IMR-90 (cell line): ENCODE measurements at regions not wholly inside any gene's neighbourhood (a gene's known extent, or its start where the extent isn't known, plus 50 kb on each side); places are given as distances from the start of the nearest gene placed in this dataset.

Experiments used
- ATAC-seq: fragments of 200-7000 bp; cut with Tn5 transposase; 2 replicates; pipeline ENCODE4 v1.9.1; 2020; ENCODE audit warnings: low read depth, mild to moderate bottlenecking, moderate library complexity
- BruUV-seq: library from RNA; stranded (reverse); fragments of 400-500 nt; replicated peaks from 2 replicates; lab custom pipeline; 2021; lab: Mats Ljungman, UMichigan
- CTCF ChIA-PET: fragments of 300-600 bp; formaldehyde crosslinking; extraction: SDS; loops from one replicate; lab custom pipeline; 2021; ENCODE audit warnings: antibody characterized with exemption; lab: Yijun Ruan, JAX
- POLR2A ChIA-PET: fragments of 300-600 bp; sonication (Branson Sonifier 250); formaldehyde crosslinking; loops from one replicate; lab custom pipeline; 2022; ENCODE audit warnings: antibody characterized with exemption; ENCODE audit not compliant: unreplicated experiment; lab: Charles Lee
- DNase-seq: peaks from one replicate; pipeline ENCODE4 v3.0.0; 2013
- H2AFZ ChIP-seq: replicated peaks from 2 replicates; pipeline ENCODE3; 2013; ENCODE audit warnings: low read length, mild to moderate bottlenecking; ENCODE audit not compliant: poor library complexity
- H2AK5ac ChIP-seq: 2 replicates; pipeline ENCODE4 v1.6.1; 2013; ENCODE audit warnings: low read depth, low read length, inconsistent platforms
- H2AK9ac ChIP-seq: replicated peaks from 2 replicates; pipeline ENCODE3; 2013; ENCODE audit warnings: mild to moderate bottlenecking, low read depth, low read length, moderate library complexity; ENCODE audit not compliant: poor library complexity
- H2BK120ac ChIP-seq: 2 replicates; pipeline ENCODE4 v1.6.1; 2013; ENCODE audit warnings: low read depth, low read length, inconsistent platforms
- H2BK15ac ChIP-seq: 3 replicates; pipeline ENCODE4 v1.6.1; 2013; ENCODE audit warnings: low read depth, low read length, inconsistent platforms
- H2BK20ac ChIP-seq: 2 replicates; pipeline ENCODE4 v1.6.1; 2013; ENCODE audit warnings: low read depth, mild to moderate bottlenecking, inconsistent platforms, low read length, moderate library complexity
- H2BK5ac ChIP-seq: 2 replicates; pipeline ENCODE4 v1.6.1; 2013; ENCODE audit warnings: mild to moderate bottlenecking, low read depth, low read length, inconsistent platforms; ENCODE audit not compliant: poor library complexity, severe bottlenecking
- H3K14ac ChIP-seq: replicated peaks from 2 replicates; pipeline ENCODE4 v1.6.1; 2013; ENCODE audit warnings: low read depth, low read length, inconsistent platforms
- H3K18ac ChIP-seq: 2 replicates; pipeline ENCODE4 v1.6.1; 2013; ENCODE audit warnings: low read depth, low read length, control low read depth
- H3K23ac ChIP-seq: 2 replicates; pipeline ENCODE4 v1.6.1; 2013; ENCODE audit warnings: low read depth, low read length, inconsistent platforms
- H3K27ac ChIP-seq: 2 replicates; pipeline ENCODE4 v1.5.1; 2013; ENCODE audit warnings: mild to moderate bottlenecking, control low read depth, low read length; ENCODE audit not compliant: insufficient read depth
- H3K27me3 ChIP-seq: 2 replicates; pipeline ENCODE4 v1.6.1; 2013; ENCODE audit warnings: low read length; ENCODE audit not compliant: control insufficient read depth, insufficient read depth
- H3K36me3 ChIP-seq: 2 replicates; pipeline ENCODE4 v1.6.1; 2013; ENCODE audit warnings: low read length, mixed read lengths; ENCODE audit not compliant: control insufficient read depth, insufficient read depth
- H3K4ac ChIP-seq: 2 replicates; pipeline ENCODE4 v1.6.1; 2013; ENCODE audit warnings: low read depth, low read length, inconsistent platforms
- H3K4me1 ChIP-seq: 2 replicates; pipeline ENCODE4 v1.6.1; 2013; ENCODE audit warnings: low read length, mixed read lengths; ENCODE audit not compliant: control insufficient read depth, insufficient read depth
- H3K4me2 ChIP-seq: 2 replicates; pipeline ENCODE4 v1.6.1; 2013; ENCODE audit warnings: low read depth, mild to moderate bottlenecking, control low read depth, low read length, moderate library complexity
- H3K4me3 ChIP-seq: 2 replicates; pipeline ENCODE4 v1.5.1; 2013; ENCODE audit warnings: low read depth, mild to moderate bottlenecking, control low read depth, low read length, moderate library complexity; ENCODE audit not compliant: insufficient read depth
- H3K56ac ChIP-seq: 2 replicates; pipeline ENCODE4 v1.6.1; 2013; ENCODE audit warnings: low read length, inconsistent platforms; ENCODE audit not compliant: insufficient read depth; ENCODE audit errors: extremely low read depth
- H3K79me1 ChIP-seq, 2 experiments: 2 replicates each; pipeline ENCODE4 v1.6.1; 2013; ENCODE audit warnings: low read length in 2 of 2, inconsistent platforms in 1 of 2, low read depth in 1 of 2
- H3K9ac ChIP-seq: 2 replicates; pipeline ENCODE4 v1.6.1; 2013; ENCODE audit warnings: low read depth, low read length, control low read depth
- H3K9me1 ChIP-seq: 2 replicates; pipeline ENCODE4 v1.6.1; 2013; ENCODE audit warnings: low read length, inconsistent platforms; ENCODE audit not compliant: insufficient read depth
- H3K9me3 ChIP-seq: 2 replicates; pipeline ENCODE4 v1.6.1; 2013; ENCODE audit warnings: low read length; ENCODE audit not compliant: control insufficient read depth, insufficient read depth
- H4K20me1 ChIP-seq: 2 replicates; pipeline ENCODE4 v1.6.1; 2013; ENCODE audit warnings: low read length, inconsistent platforms; ENCODE audit not compliant: insufficient read depth
- H4K5ac ChIP-seq: 2 replicates; pipeline ENCODE4 v1.6.1; 2013; ENCODE audit warnings: mild to moderate bottlenecking, low read depth, low read length, control low read depth
- H4K8ac ChIP-seq, 2 experiments: 2 replicates each; pipeline ENCODE4 v1.6.1; 2013; ENCODE audit warnings: low read depth in 2 of 2, low read length in 2 of 2, control low read depth in 1 of 2, inconsistent platforms in 1 of 2
- H4K91ac ChIP-seq: 2 replicates; pipeline ENCODE4 v1.6.1; 2013; ENCODE audit warnings: low read depth, low read length, inconsistent platforms; ENCODE audit not compliant: insufficient read depth
- BHLHE40 ChIP-seq: fragments of 150-350 bp; IDR thresholded peaks from 2 replicates; pipeline ENCODE4 v1.6.1; 2016; ENCODE audit warnings: mild to moderate bottlenecking, low read depth, low read length
- NFE2L2 ChIP-seq: fragments of 150-350 bp; IDR thresholded peaks from 2 replicates; pipeline ENCODE4 v1.6.1; 2016; ENCODE audit warnings: low read depth, mild to moderate bottlenecking, low read length
- RAD21 ChIP-seq: IDR thresholded peaks from 2 replicates; pipeline ENCODE4 v1.6.1; 2012; ENCODE audit warnings: low read length, improper control_type of control experiment
- dilution Hi-C: fragments of 300-500 bp; cut with HindIII; formaldehyde crosslinking; loops from one replicate; pipeline ENCODE4 v1.14.3; 2018; ENCODE audit warnings: low sequenced_read_pairs; ENCODE audit not compliant: unreplicated experiment
- in situ Hi-C: fragments of 300-500 bp; cut with MboI; formaldehyde crosslinking; loops from 3 replicates; pipeline ENCODE4 v1.14.3; 2019; ENCODE audit warnings: low sequenced_read_pairs, inconsistent platforms, mixed read lengths
- intact Hi-C: fragments of 100-400 bp; cut with micrococcal nuclease; formaldehyde crosslinking; loops from 2 replicates; pipeline ENCODE4 v1.10.0; 2022
- TF ChIP-seq, protein P1 (sequence below): fragments of 150-350 bp; IDR thresholded peaks from 2 replicates; pipeline ENCODE4 v1.6.1; 2017; ENCODE audit warnings: mild to moderate bottlenecking, antibody characterized with exemption, low read length, low read depth
- TF ChIP-seq, protein P2 (sequence below): fragments of 150-350 bp; IDR thresholded peaks from 2 replicates; pipeline ENCODE4 v1.6.1; 2016; ENCODE audit warnings: low read depth, mild to moderate bottlenecking, low read length, moderate library complexity, borderline replicate concordance

DNA sequence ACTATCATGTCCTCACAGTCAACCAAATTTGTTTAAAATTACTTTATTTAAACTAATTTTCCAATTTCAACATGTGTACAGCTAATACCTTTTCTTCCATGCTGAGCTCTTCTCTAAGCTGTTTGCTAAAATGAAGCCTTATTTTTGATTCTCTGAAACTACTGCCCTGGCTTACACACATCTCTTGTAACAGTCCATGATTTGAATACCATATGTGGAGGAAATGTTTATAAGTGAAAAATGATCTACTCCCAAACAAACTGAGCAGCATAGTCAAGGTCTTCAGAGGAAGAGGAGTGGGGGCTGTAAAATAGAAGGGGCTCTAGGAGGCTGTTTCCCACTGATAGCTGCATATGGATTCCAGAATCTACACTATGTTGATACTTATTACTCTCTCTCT, 188.7 kb downstream of the ANKRD50 start:
- Histone ChIP-seq H3K18ac (no peak overlapping the region), H4K91ac (no peak overlapping the region), H3K4ac (no peak overlapping the region), H4K20me1 (no peaks in the 10 kb centered on the region), H3K79me1 (no peaks in the 10 kb centered on the region), H4K8ac (no peak overlapping the region), H2BK20ac (no peak overlapping the region), H3K9me1 (0 out of 2 replicates have a peak, but pooled peaks cover 3% of the 10 kb centered on the region), H2AK5ac (no peak overlapping the region), H3K4me2 (no peak overlapping the region), H3K9ac (no peak overlapping the region), H2BK120ac (no peak overlapping the region), H3K23ac (no peak overlapping the region), H3K4me1 (peaks cover 6% of the 10 kb centered on the region), H3K27me3 (no peaks in the 10 kb centered on the region), H2BK5ac (no peak overlapping the region), H3K27ac (no peak overlapping the region), H3K14ac (no peak overlapping the region), H2AK9ac (no peak overlapping the region), H2BK15ac (no peak overlapping the region), H3K4me3 (no peak overlapping the region), H3K56ac (no peak overlapping the region), H2AFZ (no peak overlapping the region), H3K36me3 (no peaks in the 10 kb centered on the region), H4K5ac (no peak overlapping the region), H3K9me3 (no peaks in the 10 kb centered on the region)
- DNase-seq (no peak), ATAC-seq (peak; percentile 54; the same call in 1 of the 2 replicates)
- TF ChIP-seq, protein P1, sequence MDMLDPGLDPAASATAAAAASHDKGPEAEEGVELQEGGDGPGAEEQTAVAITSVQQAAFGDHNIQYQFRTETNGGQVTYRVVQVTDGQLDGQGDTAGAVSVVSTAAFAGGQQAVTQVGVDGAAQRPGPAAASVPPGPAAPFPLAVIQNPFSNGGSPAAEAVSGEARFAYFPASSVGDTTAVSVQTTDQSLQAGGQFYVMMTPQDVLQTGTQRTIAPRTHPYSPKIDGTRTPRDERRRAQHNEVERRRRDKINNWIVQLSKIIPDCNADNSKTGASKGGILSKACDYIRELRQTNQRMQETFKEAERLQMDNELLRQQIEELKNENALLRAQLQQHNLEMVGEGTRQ, result no peak
- TF ChIP-seq NFE2L2 (no peak), BHLHE40 (no peak), RAD21 (no peak)
- TF ChIP-seq, protein P2, sequence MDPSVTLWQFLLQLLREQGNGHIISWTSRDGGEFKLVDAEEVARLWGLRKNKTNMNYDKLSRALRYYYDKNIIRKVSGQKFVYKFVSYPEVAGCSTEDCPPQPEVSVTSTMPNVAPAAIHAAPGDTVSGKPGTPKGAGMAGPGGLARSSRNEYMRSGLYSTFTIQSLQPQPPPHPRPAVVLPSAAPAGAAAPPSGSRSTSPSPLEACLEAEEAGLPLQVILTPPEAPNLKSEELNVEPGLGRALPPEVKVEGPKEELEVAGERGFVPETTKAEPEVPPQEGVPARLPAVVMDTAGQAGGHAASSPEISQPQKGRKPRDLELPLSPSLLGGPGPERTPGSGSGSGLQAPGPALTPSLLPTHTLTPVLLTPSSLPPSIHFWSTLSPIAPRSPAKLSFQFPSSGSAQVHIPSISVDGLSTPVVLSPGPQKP, result no peak
- in situ Hi-C loops, result no loop called here
- BruUV-seq, result no TSS peak
- ChIA-PET CTCF (no interaction called here), POLR2A (interaction anchor here (0.6 kb wide), 1 partner anchor 22 kb away, joined by 6 read pairs; no protein-coding TSS in a partner anchor)
- intact Hi-C loops, result no loop called here
- dilution Hi-C loops, result no loop called here
